ENCODE measurements at regions not wholly inside any gene's neighbourhood (a gene's known extent, or its start where the extent isn't known, plus 50 kb on each side); places are given as distances from the start of the nearest gene placed in this dataset.

DNA sequence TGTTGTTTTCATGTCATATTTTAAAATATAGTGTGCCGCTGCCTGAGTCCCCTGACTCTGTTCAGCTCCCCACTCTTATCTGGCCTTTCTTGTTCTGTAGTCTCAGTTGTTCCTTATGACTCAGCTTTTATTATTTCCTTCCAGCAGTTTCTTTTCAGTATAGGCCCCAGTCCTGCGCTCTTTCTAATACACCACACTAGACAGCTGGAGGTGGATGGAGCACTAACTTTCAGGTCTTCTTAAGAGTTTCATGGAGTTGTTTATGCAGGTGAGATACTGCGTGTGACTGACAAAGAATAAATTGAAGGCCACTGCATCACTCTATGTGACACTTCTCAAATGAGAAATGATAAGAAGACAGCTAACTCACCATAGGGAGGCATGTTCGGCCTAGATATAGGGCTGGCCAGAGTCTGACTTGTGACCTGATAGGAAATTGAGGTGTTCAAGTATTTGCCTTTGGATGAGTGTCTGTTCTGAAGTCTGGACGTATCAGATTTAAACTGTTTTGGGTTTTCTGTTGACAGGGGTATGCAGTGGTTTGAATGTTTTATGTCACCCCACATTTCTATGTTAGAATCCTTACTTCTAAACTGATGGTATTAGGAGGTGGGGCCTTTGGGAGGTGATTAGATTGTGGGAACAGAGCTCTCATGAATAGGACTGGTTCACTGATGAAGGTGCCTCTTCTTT, 60.8 kb upstream of the CLMN start:
- no peaks in the 10 kb centered on the region for H3K79me2 ChIP-seq (ENCODE audit: insufficient read depth, low read length)
- Mint-ChIP-seq H3K27me3 (ENCODE audit: low read depth, unreplicated experiment) (peaks cover 26% of the 10 kb centered on the region), H3K4me3 (ENCODE audit: unreplicated experiment) (no peak overlapping the region), H3K27ac (ENCODE audit: unreplicated experiment) (no peak overlapping the region), H3K4me1 (ENCODE audit: low read depth, unreplicated experiment) (no peaks in the 10 kb centered on the region), H3K9me3 (ENCODE audit: unreplicated experiment) (peaks cover 18% of the 10 kb centered on the region), H3K36me3 (ENCODE audit: low read depth, unreplicated experiment) (no peaks in the 10 kb centered on the region)
- no peak overlapping the region for H3K9ac ChIP-seq (ENCODE audit: low read length)
- no peaks in the 10 kb centered on the region for H3K36me3 ChIP-seq (ENCODE audit: insufficient read depth, low read length)
- H3K4me3 ChIP-seq (ENCODE audit: insufficient read depth, low read depth, low read length) = no peak overlapping the region
- TF ChIP-seq EZH2 (IDR thresholded peaks at IDR 0.05; ENCODE audit: insufficient read depth, low read length) = no peak
- TF ChIP-seq, protein P1, sequence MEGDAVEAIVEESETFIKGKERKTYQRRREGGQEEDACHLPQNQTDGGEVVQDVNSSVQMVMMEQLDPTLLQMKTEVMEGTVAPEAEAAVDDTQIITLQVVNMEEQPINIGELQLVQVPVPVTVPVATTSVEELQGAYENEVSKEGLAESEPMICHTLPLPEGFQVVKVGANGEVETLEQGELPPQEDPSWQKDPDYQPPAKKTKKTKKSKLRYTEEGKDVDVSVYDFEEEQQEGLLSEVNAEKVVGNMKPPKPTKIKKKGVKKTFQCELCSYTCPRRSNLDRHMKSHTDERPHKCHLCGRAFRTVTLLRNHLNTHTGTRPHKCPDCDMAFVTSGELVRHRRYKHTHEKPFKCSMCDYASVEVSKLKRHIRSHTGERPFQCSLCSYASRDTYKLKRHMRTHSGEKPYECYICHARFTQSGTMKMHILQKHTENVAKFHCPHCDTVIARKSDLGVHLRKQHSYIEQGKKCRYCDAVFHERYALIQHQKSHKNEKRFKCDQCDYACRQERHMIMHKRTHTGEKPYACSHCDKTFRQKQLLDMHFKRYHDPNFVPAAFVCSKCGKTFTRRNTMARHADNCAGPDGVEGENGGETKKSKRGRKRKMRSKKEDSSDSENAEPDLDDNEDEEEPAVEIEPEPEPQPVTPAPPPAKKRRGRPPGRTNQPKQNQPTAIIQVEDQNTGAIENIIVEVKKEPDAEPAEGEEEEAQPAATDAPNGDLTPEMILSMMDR (IDR thresholded peaks at IDR 0.05; ENCODE audit: insufficient read depth, low read depth, low read length) = no peak
- H2AFZ ChIP-seq (ENCODE audit: low read depth, low read length) = no peak overlapping the region
- H4K20me1 ChIP-seq (ENCODE audit: insufficient read depth, low read length) = no peaks in the 10 kb centered on the region
- no peak for FAIRE-seq
- H3K27ac ChIP-seq (ENCODE audit: low read depth, low read length) = no peak overlapping the region
- DNase-seq (ENCODE audit: low read depth) = no peak
- no peaks in the 10 kb centered on the region for H3K4me1 ChIP-seq (ENCODE audit: insufficient read depth, low read length)
- no peaks in the 10 kb centered on the region for H3K27me3 ChIP-seq (ENCODE audit: insufficient read depth, low read length)
- H3K9me3 ChIP-seq (ENCODE audit: insufficient read depth, low read depth, low read length) = no peaks in the 10 kb centered on the region
- no peak overlapping the region for H3K4me2 ChIP-seq (ENCODE audit: low read length)

DNA sequence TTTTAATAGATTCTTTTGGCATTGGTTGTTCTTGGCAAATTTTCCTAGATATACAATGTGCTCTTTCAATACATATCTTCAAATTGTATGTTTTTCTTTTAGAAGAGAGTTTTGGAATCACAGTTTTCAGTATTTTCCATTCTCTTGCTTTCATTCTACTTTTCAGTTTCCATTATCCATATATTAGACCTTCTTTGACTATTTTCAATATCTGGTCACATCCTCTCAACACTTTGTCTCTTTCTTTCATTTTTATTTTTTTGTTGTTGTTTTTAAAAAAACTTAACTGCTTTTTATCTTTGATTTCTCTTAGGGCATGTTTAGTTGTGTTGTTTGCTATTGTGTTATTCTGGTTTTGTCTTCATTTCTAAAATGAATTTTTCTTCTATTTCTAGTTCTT, 59.9 kb upstream of the CLMN start:
- no peaks in the 10 kb centered on the region for H3K9me3 ChIP-seq (ENCODE audit: insufficient read depth, low read depth, low read length)
- no peaks in the 10 kb centered on the region for H3K36me3 Mint-ChIP-seq (ENCODE audit: low read depth, unreplicated experiment)
- H3K4me3 ChIP-seq (ENCODE audit: insufficient read depth, low read depth, low read length) = no peak overlapping the region
- no peak overlapping the region for H3K27ac ChIP-seq (ENCODE audit: low read depth, low read length)
- H3K9me3 Mint-ChIP-seq (ENCODE audit: unreplicated experiment) = peaks cover 16% of the 10 kb centered on the region
- no peak for DNase-seq (ENCODE audit: low read depth)
- no peak overlapping the region for H2AFZ ChIP-seq (ENCODE audit: low read depth, low read length)
- no peak overlapping the region for H3K4me3 Mint-ChIP-seq (ENCODE audit: unreplicated experiment)
- H3K27me3 ChIP-seq (ENCODE audit: insufficient read depth, low read length) = no peaks in the 10 kb centered on the region
- no peak overlapping the region for H3K9ac ChIP-seq (ENCODE audit: low read length)
- H3K4me1 Mint-ChIP-seq (ENCODE audit: low read depth, unreplicated experiment) = no peaks in the 10 kb centered on the region
- H3K27ac Mint-ChIP-seq (ENCODE audit: unreplicated experiment) = no peak overlapping the region
- FAIRE-seq = no peak
- H3K79me2 ChIP-seq (ENCODE audit: insufficient read depth, low read length) = no peaks in the 10 kb centered on the region
- TF ChIP-seq, protein P1 (IDR thresholded peaks at IDR 0.05; ENCODE audit: insufficient read depth, low read depth, low read length) = no peak
- H3K36me3 ChIP-seq (ENCODE audit: insufficient read depth, low read length) = no peaks in the 10 kb centered on the region
- no peaks in the 10 kb centered on the region for H4K20me1 ChIP-seq (ENCODE audit: insufficient read depth, low read length)
- no peaks in the 10 kb centered on the region for H3K4me1 ChIP-seq (ENCODE audit: insufficient read depth, low read length)
- peaks cover 22% of the 10 kb centered on the region for H3K27me3 Mint-ChIP-seq (ENCODE audit: low read depth, unreplicated experiment)
- no peak overlapping the region for H3K4me2 ChIP-seq (ENCODE audit: low read length)

DNA sequence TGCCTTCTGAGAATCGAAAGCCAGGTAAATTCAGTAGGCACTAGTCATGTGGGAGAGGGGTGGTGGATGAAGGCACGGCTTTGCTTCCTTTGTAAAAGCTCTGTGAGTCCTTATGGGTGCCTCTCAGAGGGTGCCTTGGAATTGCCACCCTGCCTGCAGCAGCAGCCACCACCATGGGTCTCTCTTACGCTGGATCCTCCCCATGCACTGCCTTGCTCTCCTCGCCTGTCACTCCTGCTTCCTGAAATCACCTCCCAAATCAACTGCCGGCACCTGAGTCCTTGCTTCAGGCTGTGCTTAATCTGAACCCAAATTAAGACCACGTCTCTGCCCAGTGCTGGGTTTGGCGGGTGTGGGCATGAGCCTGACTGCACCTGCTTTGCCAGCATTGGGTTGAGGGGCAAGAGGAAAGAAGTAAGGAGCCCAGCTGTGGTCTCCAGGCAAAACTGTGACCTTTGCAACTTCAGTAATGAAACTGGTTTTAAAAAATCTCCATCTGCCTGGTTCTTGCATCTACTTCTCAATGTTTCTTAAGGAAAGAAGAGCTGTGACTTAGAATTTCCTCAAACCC, 55.9 kb upstream of the CLMN start:
- Mint-ChIP-seq H3K27me3 (ENCODE audit: low read depth, unreplicated experiment) (peaks cover 25% of the 10 kb centered on the region), H3K4me3 (ENCODE audit: unreplicated experiment) (no peak overlapping the region), H3K9me3 (ENCODE audit: unreplicated experiment) (peaks cover 9% of the 10 kb centered on the region), H3K36me3 (ENCODE audit: low read depth, unreplicated experiment) (no peaks in the 10 kb centered on the region), H3K4me1 (ENCODE audit: low read depth, unreplicated experiment) (no peaks in the 10 kb centered on the region), H3K27ac (ENCODE audit: unreplicated experiment) (no peak overlapping the region)
- H3K79me2 ChIP-seq (ENCODE audit: insufficient read depth, low read length) = no peaks in the 10 kb centered on the region
- H4K20me1 ChIP-seq (ENCODE audit: insufficient read depth, low read length) = no peaks in the 10 kb centered on the region
- H3K9ac ChIP-seq (ENCODE audit: low read length) = no peak overlapping the region
- peaks cover under 1% of the 10 kb centered on the region for H3K27me3 ChIP-seq (ENCODE audit: insufficient read depth, low read length)
- H2AFZ ChIP-seq (ENCODE audit: low read depth, low read length) = no peak overlapping the region
- no peak for TF ChIP-seq EZH2 (IDR thresholded peaks at IDR 0.05; ENCODE audit: insufficient read depth, low read length)
- TF ChIP-seq, protein P1 (IDR thresholded peaks at IDR 0.05; ENCODE audit: insufficient read depth, low read depth, low read length) = no peak
- no peak for FAIRE-seq
- H3K27ac ChIP-seq (ENCODE audit: low read depth, low read length) = no peak overlapping the region
- no peaks in the 10 kb centered on the region for H3K9me3 ChIP-seq (ENCODE audit: insufficient read depth, low read depth, low read length)
- H3K4me1 ChIP-seq (ENCODE audit: insufficient read depth, low read length) = no peaks in the 10 kb centered on the region
- H3K4me2 ChIP-seq (ENCODE audit: low read length) = no peak overlapping the region
- no peaks in the 10 kb centered on the region for H3K36me3 ChIP-seq (ENCODE audit: insufficient read depth, low read length)
- H3K4me3 ChIP-seq (ENCODE audit: insufficient read depth, low read depth, low read length) = no peak overlapping the region
- DNase-seq (ENCODE audit: low read depth) = no peak
